H9 (cell line): ENCODE measurements at regions not wholly inside any gene's neighbourhood (a gene's known extent, or its start where the extent isn't known, plus 50 kb on each side); places are given as distances from the start of the nearest gene placed in this dataset.

ENCODE experiments used
- DNase-seq: peaks from one replicate; pipeline ENCODE4 v3.0.0-alpha.2; 2017
- H2AFZ ChIP-seq: one replicate; pipeline ENCODE4 v1.6.1; 2013; ENCODE audit warnings: mild to moderate bottlenecking, low read length, control low read depth, moderate library complexity
- H2AK5ac ChIP-seq: 2 replicates; pipeline ENCODE4 v1.6.1; 2013; ENCODE audit warnings: low read length, control low read depth, mixed read lengths; ENCODE audit not compliant: insufficient read length
- H2BK120ac ChIP-seq: one replicate; pipeline ENCODE4 v1.6.1; 2013; ENCODE audit warnings: low read depth, mild to moderate bottlenecking, low read length, control low read depth, inconsistent platforms; ENCODE audit not compliant: poor library complexity, severe bottlenecking
- H2BK12ac ChIP-seq: 2 replicates; pipeline ENCODE4 v1.6.1; 2013; ENCODE audit warnings: low read length, control low read depth, mixed read lengths, low read depth; ENCODE audit not compliant: insufficient read length
- H2BK15ac ChIP-seq: 2 replicates; pipeline ENCODE4 v1.6.1; 2013; ENCODE audit warnings: low read depth, low read length, control low read depth
- H2BK20ac ChIP-seq: one replicate; pipeline ENCODE4 v1.6.1; 2013; ENCODE audit warnings: low read depth, mild to moderate bottlenecking, low read length, control low read depth, inconsistent platforms; ENCODE audit not compliant: poor library complexity, severe bottlenecking
- H2BK5ac ChIP-seq: 2 replicates; pipeline ENCODE4 v1.6.1; 2013; ENCODE audit warnings: low read length, control low read depth, mixed read lengths; ENCODE audit not compliant: insufficient read length
- H3K14ac ChIP-seq: 2 replicates; pipeline ENCODE4 v1.6.1; 2013; ENCODE audit warnings: low read length, control low read depth; ENCODE audit not compliant: insufficient read depth
- H3K18ac ChIP-seq: 2 replicates; pipeline ENCODE4 v1.6.1; 2013; ENCODE audit warnings: low read depth, mild to moderate bottlenecking, mixed read lengths, low read length, control low read depth; ENCODE audit not compliant: insufficient read length
- H3K23ac ChIP-seq: 2 replicates; pipeline ENCODE4 v1.6.1; 2013; ENCODE audit warnings: low read length, control low read depth, mixed read lengths, low read depth; ENCODE audit not compliant: insufficient read length
- H3K23me2 ChIP-seq: 2 replicates; pipeline ENCODE4 v1.6.1; 2013; ENCODE audit warnings: low read depth, mild to moderate bottlenecking, mixed read lengths, low read length, control low read depth; ENCODE audit not compliant: insufficient read length, poor library complexity, severe bottlenecking
- H3K27ac ChIP-seq: 2 replicates; pipeline ENCODE4 v1.5.1; 2013; ENCODE audit warnings: low read length, control low read depth, mixed read lengths, low read depth; ENCODE audit not compliant: insufficient read length
- H3K27me3 ChIP-seq: 2 replicates; pipeline ENCODE4 v1.6.1; 2013; ENCODE audit warnings: low read length, control low read depth, inconsistent platforms; ENCODE audit not compliant: insufficient read depth
- H3K4ac ChIP-seq: 2 replicates; pipeline ENCODE4 v1.6.1; 2013; ENCODE audit warnings: low read depth, mild to moderate bottlenecking, control low read depth, inconsistent platforms, low read length, moderate library complexity
- H3K4me1 ChIP-seq: 2 replicates; pipeline ENCODE4 v1.6.1; 2013; ENCODE audit warnings: low read length, control low read depth, inconsistent platforms; ENCODE audit not compliant: insufficient read depth
- H3K4me2 ChIP-seq: 2 replicates; pipeline ENCODE4 v1.6.1; 2013; ENCODE audit warnings: low read length, control low read depth, mixed read lengths; ENCODE audit not compliant: insufficient read length, insufficient read depth
- H3K56ac ChIP-seq: 2 replicates; pipeline ENCODE4 v1.6.1; 2013; ENCODE audit warnings: low read depth, mild to moderate bottlenecking, mixed read lengths, low read length, control low read depth; ENCODE audit not compliant: insufficient read length
- H3K79me1 ChIP-seq: 2 replicates; pipeline ENCODE4 v1.6.1; 2013; ENCODE audit warnings: low read depth, mild to moderate bottlenecking, moderate library complexity, low read length, control low read depth, inconsistent platforms; ENCODE audit not compliant: insufficient read depth, poor library complexity, severe bottlenecking
- H3K79me2 ChIP-seq: 2 replicates; pipeline ENCODE4 v1.6.1; 2013; ENCODE audit warnings: low read length, control low read depth, inconsistent platforms; ENCODE audit not compliant: insufficient read depth
- H3K9ac ChIP-seq: 2 replicates; pipeline ENCODE4 v1.6.1; 2013; ENCODE audit warnings: low read length, control low read depth, mixed read lengths; ENCODE audit not compliant: insufficient read length; ENCODE audit errors: extremely low read depth
- H3K9me3 ChIP-seq: one replicate; pipeline ENCODE4 v1.6.1; 2013; ENCODE audit warnings: low read depth, low read length, inconsistent platforms; ENCODE audit not compliant: control insufficient read depth
- H3T11ph ChIP-seq: one replicate; pipeline ENCODE4 v1.6.1; 2013; ENCODE audit warnings: mild to moderate bottlenecking, low read length, control low read depth, inconsistent platforms
- H4K20me1 ChIP-seq: one replicate; pipeline ENCODE4 v1.6.1; 2013; ENCODE audit not compliant: control insufficient read depth, insufficient read length, insufficient read depth
- H4K5ac ChIP-seq: 2 replicates; pipeline ENCODE4 v1.6.1; 2013; ENCODE audit warnings: low read depth, mild to moderate bottlenecking, mixed read lengths, low read length, control low read depth; ENCODE audit not compliant: insufficient read length
- H4K8ac ChIP-seq: replicated peaks from 2 replicates; pipeline ENCODE4 v1.6.1; 2013; ENCODE audit warnings: low read length, control low read depth, mixed read lengths, low read depth; ENCODE audit not compliant: insufficient read length
- H4K91ac ChIP-seq: 2 replicates; pipeline ENCODE4 v1.6.1; 2013; ENCODE audit warnings: low read depth, mild to moderate bottlenecking, moderate library complexity, mixed read lengths, low read length, control low read depth; ENCODE audit not compliant: insufficient read length
- H3K27ac Mint-ChIP-seq, 3 experiments: 2 replicates in 2 of 3; 3 replicates in 1 of 3; pipeline ENCODE4 v1.8.0; 2020 to 2021; ENCODE audit warnings: mixed read lengths in 3 of 3, mild to moderate bottlenecking in 1 of 3, moderate library complexity in 1 of 3
- H3K27me3 Mint-ChIP-seq: 2 replicates; pipeline ENCODE4 v1.8.0; 2021; ENCODE audit warnings: low read depth, mild to moderate bottlenecking, moderate library complexity, mixed read lengths
- H3K36me3 Mint-ChIP-seq, 3 experiments: 2 replicates in 2 of 3; 3 replicates in 1 of 3; pipeline ENCODE4 v1.8.0; 2020 to 2021; ENCODE audit warnings: low read depth in 3 of 3, mixed read lengths in 3 of 3; ENCODE audit not compliant: insufficient read depth in 1 of 3
- H3K4me1 Mint-ChIP-seq, 2 experiments: 2 replicates each; pipeline ENCODE4 v1.8.0; 2020; ENCODE audit warnings: mixed read lengths in 2 of 2
- H3K4me3 Mint-ChIP-seq, 2 experiments: 2 replicates in 1 of 2; 3 replicates in 1 of 2; pipeline ENCODE4 v1.8.0; 2020 to 2021; ENCODE audit warnings: mild to moderate bottlenecking in 2 of 2, mixed read lengths in 2 of 2, moderate library complexity in 1 of 2
- H3K9me3 Mint-ChIP-seq, 2 experiments: 2 replicates in 1 of 2; 3 replicates in 1 of 2; pipeline ENCODE4 v1.8.0; 2020; ENCODE audit warnings: mild to moderate bottlenecking in 2 of 2, mixed read lengths in 2 of 2, moderate library complexity in 1 of 2
- CTCF ChIP-seq: fragments of 200-600 bp; sonication (generic); conservative IDR thresholded peaks from 3 replicates; pipeline ENCODE4 v1.8.0; 2021; ENCODE audit warnings: antibody characterized with exemption, mild to moderate bottlenecking
- WGBS: extraction: QIAGEN DNeasy Blood & Tissue Kit; methylation state at CpG from one replicate; pipeline ENCODE4 v1.1.7; 2013; ENCODE audit warnings: missing lambda C conversion rate, low lambda C conversion rate, mixed read lengths; ENCODE audit not compliant: insufficient read length; ENCODE audit errors: extremely low coverage; 5-methylcytosine and 5-hydroxymethylcytosine counted together

- Histone ChIP-seq H3K9ac (no peak overlapping the region), H4K8ac (no peak overlapping the region), H2BK20ac (no peak overlapping the region), H2AK5ac (no peak overlapping the region), H3T11ph (no peak overlapping the region), H3K14ac (no peak overlapping the region), H3K4ac (no peak overlapping the region), H3K23ac (no peak overlapping the region), H3K9me3 (peaks cover 13% of the 10 kb centered on the region), H2BK15ac (no peak overlapping the region), H2BK5ac (no peak overlapping the region), H3K27ac (no peak overlapping the region), H3K4me2 (no peak overlapping the region), H3K27me3 (no peaks in the 10 kb centered on the region), H2BK120ac (no peak overlapping the region), H4K91ac (no peak overlapping the region), H2AFZ (no peak overlapping the region), H3K79me2 (no peaks in the 10 kb centered on the region), H2BK12ac (no peak overlapping the region), H4K20me1 (no peaks in the 10 kb centered on the region), H4K5ac (no peak overlapping the region), H3K18ac (no peak overlapping the region), H3K56ac (no peak overlapping the region), H3K79me1 (no peaks in the 10 kb centered on the region), H3K4me1 (no peaks in the 10 kb centered on the region), H3K23me2 (no peaks in the 10 kb centered on the region)
- H3K4me3 Mint-ChIP-seq: no peak overlapping the region
- H3K4me1 Mint-ChIP-seq: no peaks in the 10 kb centered on the region
- no peak for TF ChIP-seq CTCF
- peaks cover 59 to 64% of the 10 kb centered on the region in 2 experiments for H3K9me3 Mint-ChIP-seq
- DNase-seq: no peak
- no peak overlapping the region for H3K27ac Mint-ChIP-seq
- H3K36me3 Mint-ChIP-seq: peaks cover 32 to 63% (median 43%) of the 10 kb centered on the region in 3 experiments
- WGBS: no CpG with 5 or more reads among the region's 4 CpGs
- H3K27me3 Mint-ChIP-seq: no peaks in the 10 kb centered on the region
These were observed 89.8 kb upstream of the UST start for GRCh38 chr6:148657048-148657447.
